SJCRH30 (cell line): ENCODE measurements at regions not wholly inside any gene's neighbourhood (a gene's known extent, or its start where the extent isn't known, plus 50 kb on each side); places are given as distances from the start of the nearest gene placed in this dataset.

ENCODE experiments used
- DNase-seq, 2 experiments: peaks; one replicate each; pipeline ENCODE4 v3.0.0-alpha.2; 2015 to 2020
- H3K27ac ChIP-seq: fragments of 250-450 bp; sonication (Bioruptor Pico); 2 replicates; pipeline ENCODE4 v1.5.1; 2020; ENCODE audit warnings: mild to moderate bottlenecking, moderate library complexity
- H3K27me3 ChIP-seq: fragments of 250-450 bp; sonication (Bioruptor Pico); 2 replicates; pipeline ENCODE4 v1.5.1; 2020; ENCODE audit warnings: mild to moderate bottlenecking, moderate library complexity
- H3K36me3 ChIP-seq: fragments of 250-450 bp; sonication (Bioruptor Pico); 2 replicates; pipeline ENCODE4 v1.5.1; 2020; ENCODE audit warnings: mild to moderate bottlenecking, moderate library complexity
- H3K4me1 ChIP-seq: fragments of 250-450 bp; sonication (Bioruptor Pico); 2 replicates; pipeline ENCODE4 v1.5.1; 2020; ENCODE audit warnings: mild to moderate bottlenecking, moderate library complexity
- H3K4me3 ChIP-seq: fragments of 250-450 bp; sonication (Bioruptor Pico); 2 replicates; pipeline ENCODE4 v1.5.1; 2020; ENCODE audit warnings: mild to moderate bottlenecking, moderate library complexity
- H3K9me3 ChIP-seq: fragments of 250-450 bp; sonication (Bioruptor Pico); replicated peaks from 2 replicates; pipeline ENCODE4 v1.5.1; 2020; ENCODE audit warnings: mild to moderate bottlenecking, moderate library complexity

- Histone ChIP-seq H3K4me1 (peaks cover 45% of the 10 kb centered on the region), H3K27ac (peak overlapping the region; percentile 87), H3K9me3 (no peaks in the 10 kb centered on the region), H3K36me3 (no peaks in the 10 kb centered on the region), H3K27me3 (no peaks in the 10 kb centered on the region), H3K4me3 (no peak overlapping the region)
- DNase-seq = no peak
These were observed 777.5 kb downstream of the MAFB start for GRCh38 chr20:39911497-39911896.

- Histone ChIP-seq H3K4me1 (peaks cover 45% of the 10 kb centered on the region), H3K9me3 (no peaks in the 10 kb centered on the region), H3K36me3 (no peaks in the 10 kb centered on the region), H3K27me3 (no peaks in the 10 kb centered on the region), H3K27ac (peak overlapping the region; percentile 87), H3K4me3 (no peak overlapping the region)
- DNase-seq = peak; percentile 88 to 98
These were observed 778.5 kb downstream of the MAFB start for GRCh38 chr20:39910536-39910935.

- Histone ChIP-seq H3K27ac (peak overlapping the region; percentile 87), H3K9me3 (no peaks in the 10 kb centered on the region), H3K4me1 (peaks cover 45% of the 10 kb centered on the region), H3K27me3 (no peaks in the 10 kb centered on the region), H3K36me3 (no peaks in the 10 kb centered on the region), H3K4me3 (no peak overlapping the region)
- peak; percentile 54 to 83 for DNase-seq
These were observed 779.6 kb downstream of the MAFB start for GRCh38 chr20:39909447-39909846.

- Histone ChIP-seq H3K27me3 (no peaks in the 10 kb centered on the region), H3K36me3 (no peaks in the 10 kb centered on the region), H3K27ac (no peak overlapping the region), H3K4me3 (no peak overlapping the region), H3K4me1 (peaks cover 20% of the 10 kb centered on the region), H3K9me3 (no peaks in the 10 kb centered on the region)
- DNase-seq = no peak
These were observed 784.4 kb downstream of the MAFB start for GRCh38 chr20:39904476-39905112.

GRCh38 chr20:39903806-39904465 lies 785.1 kb downstream of the MAFB start:
- Histone ChIP-seq H3K36me3 (no peaks in the 10 kb centered on the region), H3K27me3 (no peaks in the 10 kb centered on the region), H3K9me3 (no peaks in the 10 kb centered on the region), H3K4me3 (no peak overlapping the region), H3K4me1 (peaks cover 14% of the 10 kb centered on the region), H3K27ac (no peak overlapping the region)
- DNase-seq = no peak

- H3K9me3 ChIP-seq = no peaks in the 10 kb centered on the region
- H3K27me3 ChIP-seq = no peaks in the 10 kb centered on the region
- no peak for DNase-seq
- no peak overlapping the region for H3K27ac ChIP-seq
- H3K4me3 ChIP-seq = no peak overlapping the region
- no peaks in the 10 kb centered on the region for H3K36me3 ChIP-seq
- peaks cover 30% of the 10 kb centered on the region for H3K4me1 ChIP-seq
These were observed 789.2 kb downstream of the MAFB start for GRCh38 chr20:39899881-39900280.

GRCh38 chr20:39898467-39898852 lies 790.6 kb downstream of the MAFB start:
- DNase-seq = no peak
- H3K4me1 ChIP-seq = peaks cover 39% of the 10 kb centered on the region
- H3K4me3 ChIP-seq = no peak overlapping the region
- H3K27ac ChIP-seq = no peak overlapping the region
- H3K27me3 ChIP-seq = no peaks in the 10 kb centered on the region
- no peaks in the 10 kb centered on the region for H3K9me3 ChIP-seq
- H3K36me3 ChIP-seq = no peaks in the 10 kb centered on the region

- Histone ChIP-seq H3K4me1 (peaks cover 44% of the 10 kb centered on the region), H3K36me3 (no peaks in the 10 kb centered on the region), H3K27ac (peak overlapping the region; percentile 80; the same call in 1 of the 2 replicates), H3K27me3 (no peaks in the 10 kb centered on the region), H3K4me3 (no peak overlapping the region), H3K9me3 (no peaks in the 10 kb centered on the region)
- no peak for DNase-seq
These were observed 791.1 kb downstream of the MAFB start for GRCh38 chr20:39897781-39898466.

- H3K27me3 ChIP-seq = no peaks in the 10 kb centered on the region
- H3K36me3 ChIP-seq = no peaks in the 10 kb centered on the region
- H3K4me1 ChIP-seq = peaks cover 49% of the 10 kb centered on the region
- no peaks in the 10 kb centered on the region for H3K9me3 ChIP-seq
- H3K27ac ChIP-seq = peak overlapping the region; percentile 80
- no peak overlapping the region for H3K4me3 ChIP-seq
- peak; percentile 77 to 79 for DNase-seq
These were observed 792.0 kb downstream of the MAFB start for GRCh38 chr20:39897058-39897457.

- no peaks in the 10 kb centered on the region for H3K9me3 ChIP-seq
- no peak overlapping the region for H3K4me3 ChIP-seq
- H3K27me3 ChIP-seq = no peaks in the 10 kb centered on the region
- DNase-seq = no peak
- no peaks in the 10 kb centered on the region for H3K36me3 ChIP-seq
- H3K27ac ChIP-seq = peak overlapping the region; percentile 36
- H3K4me1 ChIP-seq = peaks cover 49% of the 10 kb centered on the region
These were observed 795.0 kb downstream of the MAFB start for GRCh38 chr20:39894067-39894466.

GRCh38 chr20:39893003-39893685 lies 795.9 kb downstream of the MAFB start:
- peaks cover 46% of the 10 kb centered on the region for H3K4me1 ChIP-seq
- no peaks in the 10 kb centered on the region for H3K36me3 ChIP-seq
- H3K4me3 ChIP-seq = no peak overlapping the region
- H3K27ac ChIP-seq = peak overlapping the region; percentile 36
- DNase-seq = peak; percentile 78 to 88
- no peaks in the 10 kb centered on the region for H3K9me3 ChIP-seq
- no peaks in the 10 kb centered on the region for H3K27me3 ChIP-seq

- no peak for DNase-seq
- no peak overlapping the region for H3K4me3 ChIP-seq
- no peaks in the 10 kb centered on the region for H3K9me3 ChIP-seq
- no peaks in the 10 kb centered on the region for H3K27me3 ChIP-seq
- no peaks in the 10 kb centered on the region for H3K36me3 ChIP-seq
- H3K4me1 ChIP-seq = peaks cover 22% of the 10 kb centered on the region
- H3K27ac ChIP-seq = no peak overlapping the region
These were observed 798.3 kb downstream of the MAFB start for GRCh38 chr20:39890697-39891096.

- peaks cover 9% of the 10 kb centered on the region for H3K4me1 ChIP-seq
- H3K27me3 ChIP-seq = no peaks in the 10 kb centered on the region
- no peak for DNase-seq
- no peaks in the 10 kb centered on the region for H3K36me3 ChIP-seq
- no peaks in the 10 kb centered on the region for H3K9me3 ChIP-seq
- H3K27ac ChIP-seq = no peak overlapping the region
- H3K4me3 ChIP-seq = no peak overlapping the region
These were observed 800.7 kb downstream of the MAFB start for GRCh38 chr20:39888310-39888709.

- Histone ChIP-seq H3K36me3 (no peaks in the 10 kb centered on the region), H3K9me3 (no peaks in the 10 kb centered on the region), H3K27ac (no peak overlapping the region), H3K4me1 (peaks cover 4% of the 10 kb centered on the region; the same call in 1 of the 2 replicates), H3K27me3 (no peaks in the 10 kb centered on the region), H3K4me3 (no peak overlapping the region)
- peak in 1 of 2 experiments; percentile 21 for DNase-seq
These were observed 802.3 kb downstream of the MAFB start for GRCh38 chr20:39886650-39887190.
